ENCODE measurements at regions not wholly inside any gene's neighbourhood (a gene's known extent, or its start where the extent isn't known, plus 50 kb on each side); places are given as distances from the start of the nearest gene placed in this dataset.

- no peak for TF ChIP-seq CTCF (IDR thresholded peaks at IDR 0.05; ENCODE audit: control insufficient read depth, insufficient read depth, low read depth, low read length, missing control alignments)
- DNase-seq (ENCODE audit: low read depth), result no peak
- H3K4me3 ChIP-seq (ENCODE audit: control insufficient read depth, low read depth, low read length), result no peak overlapping the region
Measured at GRCh38 chr2:145277922-145278321, 758.0 kb upstream of the ZEB2 start.

- no peak for DNase-seq (ENCODE audit: low read depth)
Measured at GRCh38 chr2:145273840-145274239, 753.9 kb upstream of the ZEB2 start.

GRCh38 chr2:145268931-145269330 is 749.0 kb upstream of the ZEB2 start:
- DNase-seq (ENCODE audit: low read depth), result no peak
- H3K4me3 ChIP-seq (ENCODE audit: control insufficient read depth, low read depth, low read length), result no peak overlapping the region
- TF ChIP-seq CTCF (IDR thresholded peaks at IDR 0.05; ENCODE audit: control insufficient read depth, insufficient read depth, low read depth, low read length, missing control alignments), result no peak

More at GRCh38 chr2:145273840-145274239, 753.9 kb upstream of the ZEB2 start:
- TF ChIP-seq CTCF (IDR thresholded peaks at IDR 0.05; ENCODE audit: control insufficient read depth, insufficient read depth, low read depth, low read length, missing control alignments), result no peak
- no peak overlapping the region for H3K4me3 ChIP-seq (ENCODE audit: control insufficient read depth, low read depth, low read length)

DNA sequence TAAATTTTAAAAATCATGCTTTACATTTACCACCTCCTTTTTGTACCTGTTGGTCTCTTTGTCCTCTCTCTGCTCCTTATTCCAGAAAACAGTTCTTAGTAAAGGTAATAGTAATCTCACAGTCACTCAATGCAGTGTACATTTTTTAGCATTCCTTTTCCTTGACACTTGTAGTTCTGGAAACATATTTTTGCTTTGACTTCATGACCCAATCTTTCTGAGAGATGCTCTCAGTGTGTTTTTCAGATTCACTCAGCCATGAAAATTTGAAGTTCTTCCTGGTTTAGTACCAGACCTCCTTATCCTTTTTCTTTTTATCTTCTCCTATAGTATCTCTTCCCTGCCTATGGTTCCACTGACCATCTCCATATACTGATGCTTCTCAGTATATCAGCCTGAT is 747.5 kb upstream of the ZEB2 start:
- no peak for TF ChIP-seq CTCF (IDR thresholded peaks at IDR 0.05; ENCODE audit: control insufficient read depth, insufficient read depth, low read depth, low read length, missing control alignments)
- no peak overlapping the region for H3K4me3 ChIP-seq (ENCODE audit: control insufficient read depth, low read depth, low read length)
- no peak for DNase-seq (ENCODE audit: low read depth)

GRCh38 chr2:145265244-145265643 is 745.3 kb upstream of the ZEB2 start:
- DNase-seq (ENCODE audit: low read depth), result no peak
- no peak for TF ChIP-seq CTCF (IDR thresholded peaks at IDR 0.05; ENCODE audit: control insufficient read depth, insufficient read depth, low read depth, low read length, missing control alignments)
- no peak overlapping the region for H3K4me3 ChIP-seq (ENCODE audit: control insufficient read depth, low read depth, low read length)

- no peak overlapping the region for H3K4me3 ChIP-seq (ENCODE audit: control insufficient read depth, low read depth, low read length)
- no peak for DNase-seq (ENCODE audit: low read depth)
- no peak for TF ChIP-seq CTCF (IDR thresholded peaks at IDR 0.05; ENCODE audit: control insufficient read depth, insufficient read depth, low read depth, low read length, missing control alignments)
Measured at GRCh38 chr2:145260674-145261073, 740.8 kb upstream of the ZEB2 start.

DNA sequence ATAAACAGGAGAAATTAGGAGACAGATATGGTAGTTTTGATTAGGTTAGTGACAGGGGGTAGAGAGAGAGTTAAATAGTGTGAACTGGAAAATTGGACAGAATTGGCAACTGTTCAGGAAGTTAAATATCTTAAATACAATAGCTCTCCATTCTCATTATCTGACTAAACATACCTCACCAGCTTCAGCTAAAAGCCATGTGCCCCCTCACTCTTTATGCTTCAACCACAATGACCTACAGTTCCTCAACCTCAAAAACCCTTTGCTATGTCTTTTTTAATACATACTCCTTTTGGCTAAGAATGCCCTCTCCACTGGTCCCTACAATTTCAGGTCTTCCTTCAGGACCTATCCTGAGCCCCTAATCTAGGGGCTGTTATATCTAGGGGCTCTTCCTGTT is 740.2 kb upstream of the ZEB2 start:
- no peak for TF ChIP-seq CTCF (IDR thresholded peaks at IDR 0.05; ENCODE audit: control insufficient read depth, insufficient read depth, low read depth, low read length, missing control alignments)
- H3K4me3 ChIP-seq (ENCODE audit: control insufficient read depth, low read depth, low read length), result no peak overlapping the region
- no peak for DNase-seq (ENCODE audit: low read depth)
